NOMO-1 (cell line): ENCODE measurements at regions not wholly inside any gene's neighbourhood (a gene's known extent, or its start where the extent isn't known, plus 50 kb on each side); places are given as distances from the start of the nearest gene placed in this dataset.
"Not testable (repeated sequence)": the region's sequence is repeated elsewhere in the genome, so short reads cannot be mapped to it uniquely, and the experiment has no call there.

Experiments
- DNase-seq, 2 experiments: peaks; one replicate each; lab custom pipeline; 2025; ENCODE audit not compliant: unreplicated experiment in 2 of 2; lab: John Stamatoyannopoulos, UW

DNA sequence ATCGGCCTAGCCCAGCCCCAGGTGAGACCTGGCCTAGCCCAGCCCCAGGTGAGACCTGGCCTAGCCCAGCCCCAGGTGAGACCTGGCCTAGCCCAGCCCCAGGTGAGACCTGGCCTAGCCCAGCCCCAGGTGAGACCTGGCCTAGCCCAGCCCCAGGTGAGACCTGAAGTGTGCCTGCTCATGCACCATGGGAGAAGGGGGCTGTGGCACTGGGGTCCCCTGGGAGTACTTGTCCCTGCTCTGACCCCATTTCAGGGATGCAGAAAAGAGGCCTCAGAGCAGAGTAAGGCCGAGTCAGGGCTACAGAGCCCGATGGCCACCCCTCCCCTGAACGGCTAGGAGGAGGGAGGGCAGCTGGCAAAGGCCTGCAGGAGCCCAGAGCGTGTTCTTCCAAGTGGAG is 129.6 kb downstream of the CRYBB2 start:
- DNase-seq, result not testable (repeated sequence)

DNA sequence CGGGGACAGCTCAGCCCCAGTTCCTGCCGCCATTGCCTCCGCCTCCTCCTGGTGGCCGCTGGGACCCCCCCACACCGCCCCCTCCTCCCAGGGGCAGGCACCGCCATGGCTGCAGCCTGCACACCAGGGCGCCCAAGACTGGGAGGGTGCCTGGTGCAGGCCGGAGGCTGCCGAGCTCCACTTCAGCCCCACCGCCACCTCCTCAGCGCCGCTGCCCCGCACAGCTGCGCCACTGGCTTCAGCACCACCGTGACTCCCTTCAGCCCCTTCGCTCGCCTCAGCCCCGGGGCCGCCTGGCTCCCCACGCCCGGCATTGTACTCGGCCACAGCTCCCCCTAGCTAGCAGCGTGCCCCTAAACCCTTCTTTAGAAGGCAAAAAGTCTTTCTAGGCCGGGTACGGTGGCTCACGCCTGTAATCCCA is 131.1 kb downstream of the CRYBB2 start:
- no peak for DNase-seq

DNA sequence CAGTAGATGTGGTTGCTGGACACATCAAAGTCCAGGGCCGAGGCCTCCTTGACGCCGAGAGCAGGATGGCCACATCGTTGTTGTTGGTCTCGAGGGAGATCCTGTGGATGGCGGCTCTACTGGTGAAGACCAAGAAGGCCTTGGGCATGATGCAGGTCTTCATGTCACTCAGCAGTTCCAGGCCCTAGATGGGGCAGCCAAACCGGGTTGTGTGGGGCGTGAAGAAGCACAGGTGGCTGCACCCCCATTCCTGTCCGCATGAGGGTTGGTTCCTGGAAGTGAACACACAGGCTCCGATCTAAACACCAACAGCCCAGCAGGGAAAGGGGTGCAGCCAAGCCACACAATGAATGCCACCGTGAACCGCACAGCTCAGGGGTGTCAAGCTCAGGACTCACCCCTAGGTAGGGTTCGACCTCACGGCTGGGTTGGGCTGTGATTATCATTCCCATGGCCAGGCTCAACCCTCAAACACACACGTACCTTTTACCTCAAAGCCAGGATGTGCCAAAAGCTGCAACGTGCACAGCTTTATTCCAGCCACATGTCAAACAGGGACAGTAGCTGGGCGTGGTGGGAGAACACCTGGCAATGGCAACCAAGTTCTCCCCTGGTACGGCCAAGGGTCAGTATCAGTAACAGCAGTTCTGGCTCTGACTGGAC is 132.3 kb downstream of the CRYBB2 start:
- DNase-seq, result no peak

DNA sequence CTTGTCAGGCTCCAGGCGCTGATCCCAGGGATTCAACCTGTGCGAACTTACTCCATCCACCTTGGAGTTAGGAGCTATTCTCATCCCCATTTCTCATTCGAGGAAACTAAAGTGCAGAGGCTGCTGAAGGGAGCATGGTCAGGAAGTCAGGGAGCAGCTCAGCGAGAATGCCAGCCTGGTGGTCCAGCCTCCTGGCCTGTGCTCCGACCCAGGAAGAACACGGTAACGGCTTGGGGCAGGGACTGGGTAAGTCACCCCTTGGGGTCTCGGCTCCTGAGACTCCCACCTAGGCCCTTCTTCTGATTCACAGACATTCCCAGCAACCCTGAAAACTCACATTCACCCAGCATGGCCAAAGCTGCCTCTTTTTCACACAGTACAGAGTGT is 132.8 kb downstream of the CRYBB2 start:
- no peak for DNase-seq

DNA sequence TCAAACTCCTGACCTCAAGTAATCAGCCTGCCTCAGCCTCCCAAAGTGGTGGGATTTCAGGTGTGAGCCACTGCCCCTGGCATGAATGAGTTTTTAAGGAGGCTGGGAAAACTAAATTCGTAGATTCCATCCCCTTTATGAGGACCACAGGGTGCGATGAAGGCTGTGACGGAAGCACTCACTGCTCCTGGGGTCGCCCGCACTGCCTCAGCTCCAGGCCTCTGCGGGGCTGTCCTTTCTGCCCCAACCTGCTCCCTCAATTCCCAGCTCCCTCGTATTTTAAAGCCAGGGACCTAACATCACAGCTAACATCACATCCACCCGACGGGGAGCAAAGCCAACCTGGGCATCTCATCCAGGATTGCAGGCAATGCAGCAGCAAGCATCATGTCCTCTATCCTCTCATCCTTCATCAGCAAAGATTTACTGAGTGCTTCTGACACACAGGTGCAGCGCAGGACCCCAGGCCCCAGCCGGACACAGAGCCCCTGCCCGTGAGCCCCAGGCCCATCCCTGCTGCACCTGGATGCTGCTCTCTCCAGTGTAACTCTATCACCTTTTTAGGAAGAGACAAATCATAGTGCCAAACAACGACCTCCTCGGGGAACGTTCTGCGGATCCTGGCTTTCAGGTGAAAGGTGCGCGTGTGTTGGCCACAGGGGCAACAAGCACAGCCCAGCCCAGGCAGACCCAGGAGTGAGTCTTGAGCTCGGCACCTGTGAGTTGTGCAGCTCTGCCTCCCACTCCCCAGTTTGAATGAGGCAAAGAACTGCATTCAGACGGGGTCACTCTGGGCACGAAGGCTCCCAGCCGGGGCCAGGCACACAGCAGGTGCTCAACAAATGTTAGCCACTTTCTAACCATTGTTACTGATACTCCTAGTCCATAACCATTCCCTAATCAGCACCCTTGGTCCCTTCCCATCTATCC is 134.3 kb downstream of the CRYBB2 start:
- no peak for DNase-seq

DNA sequence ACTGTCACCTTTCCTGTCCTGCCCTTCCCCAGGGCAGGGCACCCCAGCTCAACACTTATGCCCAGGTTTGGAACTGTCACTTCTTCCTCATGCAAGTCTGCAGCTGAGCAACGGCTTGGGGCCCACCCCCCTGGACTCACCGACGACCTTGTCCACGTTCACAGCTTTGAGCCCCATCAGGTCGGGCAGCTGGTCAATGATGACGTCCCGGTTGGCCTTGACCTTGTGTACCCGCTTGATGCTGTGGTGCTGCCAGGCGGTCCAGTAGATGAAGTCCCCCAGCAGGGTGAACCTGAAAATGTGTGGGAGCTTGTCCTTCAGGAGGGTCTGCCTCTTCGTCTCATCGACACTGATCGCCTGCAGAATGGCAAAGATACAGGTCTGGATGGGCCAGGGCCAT is 135.0 kb downstream of the CRYBB2 start:
- DNase-seq, result no peak

DNA sequence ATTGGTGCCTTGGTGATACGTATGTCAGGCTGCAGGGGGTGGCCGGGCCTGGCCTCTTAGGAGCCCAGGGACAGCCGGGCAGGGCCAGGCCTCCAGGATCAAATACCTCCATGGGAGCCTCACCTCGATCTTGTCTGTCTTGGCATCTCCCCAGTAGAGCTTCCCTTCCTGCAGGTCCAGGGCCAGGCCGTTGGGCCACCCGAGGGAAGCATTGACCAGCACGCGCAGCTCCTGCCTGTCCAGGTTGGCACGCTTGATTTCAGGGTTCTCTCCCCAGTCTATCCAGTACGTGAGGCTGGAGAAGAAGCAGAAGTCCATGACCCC is 137.7 kb downstream of the CRYBB2 start:
- DNase-seq, result no peak

DNA sequence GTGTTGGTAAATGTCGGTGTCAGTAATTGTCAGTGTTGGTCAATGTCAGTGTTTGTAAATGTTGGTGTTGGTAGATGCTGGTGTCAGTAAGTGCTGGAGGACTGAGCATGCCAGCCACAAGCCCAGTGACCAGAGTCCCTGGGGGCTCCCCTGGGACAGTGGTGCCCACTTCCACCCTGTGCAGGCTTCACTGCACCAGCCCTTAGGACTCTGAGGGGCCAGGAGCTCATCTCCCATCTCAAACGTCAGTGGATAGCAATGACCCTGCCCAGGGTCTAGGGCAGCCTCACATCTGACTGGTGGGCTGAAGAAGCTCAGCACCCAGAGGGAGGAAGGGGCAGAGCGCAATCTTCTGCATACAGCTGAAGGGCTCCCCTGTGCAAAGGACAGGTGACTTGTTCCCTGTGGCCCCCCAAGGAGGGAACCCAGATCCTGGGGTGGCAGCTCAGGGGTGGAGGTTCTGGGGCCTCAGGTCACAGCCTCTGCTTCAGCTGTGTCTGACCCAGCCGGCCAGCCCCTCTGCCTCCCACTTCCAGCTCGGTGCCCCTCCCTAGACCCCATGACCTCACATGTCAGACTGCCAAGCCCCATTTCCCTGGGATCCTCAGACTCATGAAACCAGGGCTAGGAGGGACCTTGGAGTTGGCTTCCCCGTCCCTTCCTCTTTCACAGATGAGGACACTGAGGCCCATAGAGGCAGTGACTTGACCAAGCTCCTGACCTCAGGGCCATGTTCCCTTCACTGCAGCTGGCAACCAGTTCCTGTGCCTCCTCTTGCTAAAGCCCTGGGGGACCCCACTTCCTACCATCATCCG is 138.4 kb downstream of the CRYBB2 start:
- DNase-seq, result no peak

DNA sequence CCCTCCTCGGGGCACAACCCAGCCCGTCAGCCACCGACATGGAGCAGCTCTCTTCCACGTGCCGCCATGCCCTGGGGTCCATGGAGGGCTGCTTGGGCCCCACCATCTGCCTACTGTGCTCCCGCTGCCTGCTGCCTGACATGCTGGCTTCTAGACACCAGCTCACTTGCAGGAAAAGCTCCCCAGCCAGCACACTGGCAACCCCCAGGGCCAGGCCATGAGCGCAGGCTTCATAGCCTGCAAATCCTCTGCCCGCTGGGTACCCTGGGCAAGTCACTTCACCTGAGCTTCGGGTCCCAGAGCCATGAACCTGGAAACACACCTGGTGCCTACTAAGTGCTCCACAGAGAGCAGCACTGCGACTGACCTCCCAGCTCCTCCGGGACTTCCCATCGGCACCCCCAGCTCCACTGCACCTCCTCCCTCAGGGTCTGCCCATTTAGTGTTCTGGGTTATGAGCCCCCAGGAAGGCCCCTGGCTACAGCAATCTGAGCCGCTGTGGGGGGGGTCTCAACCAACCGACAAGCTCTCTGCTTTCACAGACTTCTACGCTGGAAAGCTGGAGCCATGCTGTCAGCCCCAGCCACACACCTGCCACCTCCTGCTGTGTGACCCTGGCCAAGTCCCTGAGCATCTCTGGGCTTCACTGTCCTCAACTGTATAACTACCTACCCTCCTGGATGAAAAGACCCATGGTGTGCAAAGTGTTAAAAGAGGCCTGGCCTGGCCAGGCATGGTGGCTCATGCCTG is 139.2 kb downstream of the CRYBB2 start:
- DNase-seq, result no peak

DNA sequence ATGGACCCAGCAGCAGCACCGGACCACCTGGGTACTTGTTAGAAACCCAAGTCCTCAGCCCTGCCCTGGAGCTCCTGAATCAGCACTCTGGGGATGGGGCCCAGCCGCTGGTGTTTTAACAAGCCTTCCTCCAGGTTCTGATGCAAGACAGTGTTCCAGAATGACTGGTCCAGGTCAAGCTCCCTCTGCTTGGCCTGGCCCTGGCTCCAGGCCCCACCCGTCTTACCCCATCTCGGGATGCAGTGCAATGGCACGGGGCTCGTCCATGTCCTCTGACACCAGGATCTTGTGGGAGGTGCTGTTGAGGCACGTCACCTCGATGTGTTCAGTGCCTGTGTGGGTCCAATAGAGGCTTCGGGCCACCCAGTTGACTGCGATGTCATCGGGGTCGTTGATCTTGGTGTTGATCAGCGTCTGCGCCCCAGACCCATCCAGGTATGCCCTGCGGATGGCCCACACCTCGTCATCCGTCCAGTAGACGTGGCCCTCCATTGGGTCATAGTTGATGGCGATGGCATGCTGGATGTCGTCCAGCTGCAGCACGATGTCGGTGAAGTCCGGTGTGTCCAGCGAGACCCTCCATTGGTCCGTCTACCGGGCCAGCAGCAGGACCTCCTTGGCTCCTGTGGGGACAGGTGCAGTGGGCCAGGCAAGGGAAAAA is 140.3 kb downstream of the CRYBB2 start:
- no peak for DNase-seq

DNA sequence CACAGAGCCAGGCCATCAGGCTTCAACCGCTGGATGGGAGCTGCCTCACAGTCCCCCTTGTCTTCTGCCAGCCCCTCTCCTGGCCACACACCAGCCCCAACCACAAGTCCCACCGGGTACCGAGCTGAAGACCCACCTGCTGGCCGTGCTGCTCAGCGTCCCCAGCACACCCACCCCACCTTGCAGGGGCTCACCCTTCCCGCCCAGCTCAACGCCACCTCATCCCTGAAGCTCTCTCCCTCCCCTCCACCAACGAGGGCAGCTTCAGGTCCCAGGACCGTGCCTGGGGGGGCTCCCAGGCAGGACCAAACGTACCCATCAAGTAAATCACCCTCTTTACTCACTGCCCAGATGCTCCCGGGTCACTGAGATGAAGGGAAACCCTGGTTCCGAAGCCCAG is 141.0 kb downstream of the CRYBB2 start:
- DNase-seq, result no peak

DNA sequence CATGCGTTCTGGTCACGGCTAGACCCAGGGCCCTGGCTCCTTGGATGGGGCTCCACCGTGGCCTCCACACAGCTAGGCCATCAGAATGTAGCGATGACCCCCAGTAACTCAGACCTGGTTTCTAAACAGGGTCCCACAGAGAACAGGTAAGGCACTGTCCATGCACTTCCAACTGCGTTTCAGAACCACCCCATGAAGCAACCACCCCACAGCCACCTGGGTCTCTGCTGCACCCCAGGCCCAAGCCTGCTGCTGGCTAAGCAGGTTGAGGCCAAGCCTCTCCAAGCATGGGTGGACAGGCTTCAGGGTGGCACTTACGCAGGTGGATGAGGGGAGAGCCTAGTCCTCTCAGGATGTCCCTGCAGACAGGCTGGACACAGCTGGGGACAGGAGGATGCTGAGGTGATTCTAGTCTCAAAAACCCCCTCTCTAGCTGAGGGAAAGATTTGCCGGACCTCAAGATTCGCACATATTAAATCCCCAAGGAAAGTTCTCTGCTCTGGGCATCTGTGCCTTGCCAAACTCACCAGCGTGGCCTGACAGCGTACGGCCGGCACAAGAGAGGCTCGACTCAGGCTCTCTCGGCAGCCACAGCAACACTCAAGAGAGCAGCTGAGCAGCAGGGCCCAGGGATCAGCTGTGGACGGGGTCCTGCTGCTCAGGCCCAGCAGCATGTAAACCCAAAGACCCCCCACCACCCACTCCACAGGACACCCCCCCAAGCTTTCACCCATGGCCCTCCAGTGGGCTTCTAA is 141.6 kb downstream of the CRYBB2 start:
- DNase-seq, result no peak

DNA sequence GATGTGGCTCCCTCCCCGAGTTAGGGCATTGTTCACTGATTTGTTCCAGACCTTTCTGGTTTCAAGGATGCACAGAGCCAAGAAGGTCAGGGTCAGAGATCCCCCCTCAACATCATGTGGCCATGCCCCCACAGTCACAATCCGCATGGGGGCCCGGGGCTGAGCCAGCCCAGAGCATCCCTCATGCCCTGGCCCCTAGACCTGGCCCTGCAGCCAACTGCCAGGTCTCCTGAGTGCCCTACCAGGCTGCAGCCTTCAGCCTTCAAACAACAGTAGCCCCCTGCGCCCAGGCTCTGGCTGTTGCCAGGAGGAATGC is 142.4 kb downstream of the CRYBB2 start:
- DNase-seq, result no peak

DNA sequence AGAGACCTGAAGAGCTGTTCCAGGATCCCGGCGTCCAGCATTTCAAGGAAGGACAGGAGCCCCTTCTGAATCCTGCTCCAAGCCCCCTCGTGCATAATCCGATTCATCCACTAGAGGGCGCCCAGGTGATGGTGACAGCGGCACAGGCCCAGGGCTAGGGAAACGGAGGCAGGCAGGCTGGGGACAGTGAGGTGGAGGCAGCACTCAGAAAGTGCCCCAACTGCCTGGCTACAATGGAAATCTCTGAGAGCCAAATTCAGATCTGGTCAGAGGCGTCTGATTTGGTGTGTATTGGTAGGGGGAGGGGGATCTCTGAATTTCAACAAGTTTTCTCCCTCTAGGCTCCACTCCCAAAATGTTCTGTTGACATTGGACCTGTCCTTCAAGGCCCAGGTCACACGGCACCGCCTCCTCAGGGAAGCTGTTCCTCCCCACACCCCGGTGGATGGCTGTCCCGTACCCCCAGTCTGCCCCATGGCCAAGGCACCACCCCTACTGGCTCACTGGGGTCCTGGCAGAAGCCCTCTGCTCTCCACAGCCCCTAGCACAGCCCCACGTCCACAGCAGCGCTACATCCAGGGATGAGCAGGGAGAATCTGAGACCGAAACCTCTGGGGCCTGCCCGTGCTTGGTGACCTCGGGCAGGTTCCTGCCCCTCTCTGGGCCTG is 142.9 kb downstream of the CRYBB2 start:
- peak; percentile 5 to 32 for DNase-seq

DNA sequence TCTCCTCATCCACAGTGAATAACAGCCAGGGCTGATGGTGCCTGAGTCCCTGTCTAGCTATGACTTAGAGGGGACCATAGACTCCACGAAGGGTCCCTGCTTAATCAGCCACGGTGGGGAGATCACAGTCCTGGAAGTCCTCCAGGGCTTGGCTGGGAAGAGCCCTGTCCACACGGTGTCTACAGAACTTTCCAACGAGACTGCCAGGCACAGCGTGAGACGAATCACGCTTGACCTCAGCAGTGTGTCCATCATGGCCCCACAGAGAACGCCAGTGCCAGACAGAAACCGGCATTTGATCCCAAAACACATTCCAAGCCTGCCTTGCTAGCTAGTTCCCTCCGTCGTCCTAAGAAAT is 143.4 kb downstream of the CRYBB2 start:
- DNase-seq, result no peak

DNA sequence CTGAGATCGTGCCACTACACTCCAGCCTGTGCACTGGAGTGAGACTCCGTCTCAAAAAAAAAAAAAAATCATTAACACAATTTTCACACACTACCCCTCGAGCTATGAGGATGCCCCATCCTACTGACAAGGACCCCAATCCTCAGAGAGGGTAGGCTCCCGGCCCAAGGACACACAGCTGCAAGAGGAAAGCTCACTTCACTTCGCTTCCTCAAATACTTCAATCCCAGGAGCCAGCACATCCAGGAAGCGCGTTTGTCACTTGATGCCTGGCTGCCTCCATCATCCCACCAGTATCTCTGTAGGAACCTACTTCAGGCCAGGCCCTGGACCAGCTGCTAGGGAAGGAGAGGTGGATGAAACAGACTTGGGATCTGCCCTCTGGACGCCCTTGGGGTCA is 144.0 kb downstream of the CRYBB2 start:
- DNase-seq, result no peak

DNA sequence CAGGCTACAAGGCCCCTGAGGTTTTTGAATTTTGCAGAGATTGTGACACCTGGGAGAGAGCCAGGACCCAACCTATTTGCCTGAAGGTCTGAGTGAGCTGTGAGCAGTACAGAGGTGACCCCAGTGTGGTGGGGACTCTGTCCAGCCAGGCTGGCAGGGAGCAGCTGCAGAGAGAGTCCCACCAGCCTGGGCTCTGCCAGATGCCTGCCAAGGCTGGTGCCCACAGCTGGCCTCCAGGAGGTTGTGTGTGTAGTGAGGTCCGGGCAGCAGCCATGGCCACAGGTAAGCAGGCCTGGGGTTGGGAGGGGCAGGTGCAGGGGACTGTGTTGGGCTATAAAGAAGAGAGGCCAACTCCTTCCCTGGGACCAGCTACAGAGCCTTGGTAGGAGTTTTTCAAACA is 144.8 kb downstream of the CRYBB2 start:
- DNase-seq, result no peak

DNA sequence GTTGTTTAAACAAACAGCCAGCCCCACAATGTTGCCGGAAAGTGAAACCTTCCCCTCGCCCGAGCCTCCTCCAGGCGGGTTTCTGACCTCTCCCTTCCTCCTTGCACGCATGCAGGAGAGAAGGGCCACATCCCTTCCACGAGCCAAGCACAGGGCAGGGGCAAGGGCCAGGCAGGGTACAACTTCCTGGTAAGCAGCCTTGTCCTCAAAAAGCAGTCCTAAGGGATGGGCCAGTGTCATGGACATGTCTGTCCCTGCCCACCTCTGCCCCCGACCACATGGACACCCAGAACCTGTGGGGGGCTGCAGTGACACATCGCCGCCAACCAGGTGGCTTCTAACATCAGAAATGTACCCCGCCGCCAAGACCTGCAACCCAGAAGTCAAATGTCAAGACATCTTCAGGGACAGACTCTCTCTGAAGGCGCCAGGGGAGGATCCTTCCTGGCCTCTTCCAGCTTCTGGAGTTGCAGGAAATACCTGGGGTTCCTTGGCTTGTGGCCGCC is 145.3 kb downstream of the CRYBB2 start:
- DNase-seq, result no peak
